HCT116 (cell line): ENCODE measurements at regions not wholly inside any gene's neighbourhood (a gene's known extent, or its start where the extent isn't known, plus 50 kb on each side); places are given as distances from the start of the nearest gene placed in this dataset.

Source experiments
- ATAC-seq: fragments of 200-7000 bp; cut with Tn5 transposase; 2 replicates; pipeline ENCODE4 v1.9.1; 2020; ENCODE audit warnings: mild to moderate bottlenecking, moderate library complexity
- BruUV-seq: library from RNA; stranded (reverse); fragments of 400-500 nt; replicated peaks from 2 replicates; lab custom pipeline; 2021; lab: Mats Ljungman, UMichigan
- CTCF ChIA-PET: fragments of 300-600 bp; sonication (Branson Sonifier 250); formaldehyde crosslinking; loops from one replicate; lab custom pipeline; 2021; ENCODE audit warnings: antibody characterized with exemption; lab: Charles Lee
- POLR2A ChIA-PET: fragments of 300-600, 350-600 bp; sonication (Branson Sonifier 250); formaldehyde crosslinking; loops from one replicate; lab custom pipeline; 2021; ENCODE audit warnings: antibody characterized with exemption; lab: Charles Lee
- RAD21 ChIA-PET, 2 experiments: fragments of 300-600 bp; sonication (Branson Sonifier 250); formaldehyde crosslinking; loops; one replicate each; lab custom pipeline; 2023; ENCODE audit warnings: low total read pairs in 2 of 2; ENCODE audit not compliant: uncharacterized antibody in 2 of 2, unreplicated experiment in 2 of 2, low non-redundant PET in 1 of 2; lab: Charles Lee
- DNase-seq: peaks from one replicate; pipeline ENCODE4 v3.0.0-alpha.2; 2010; ENCODE audit warnings: low read depth, low spot score
- H2AFZ ChIP-seq: fragments of 200-600 bp; shearing (Covaris generic), sonication (generic); 2 replicates; pipeline ENCODE4 v1.6.1; 2017; ENCODE audit warnings: low read depth, mixed run types, mixed read lengths, antibody characterized with exemption, low read length; ENCODE audit not compliant: poor library complexity, severe bottlenecking
- H3K27ac ChIP-seq: 2 replicates; pipeline ENCODE4 v1.5.1; 2012; ENCODE audit warnings: low read depth, low read length
- H3K27me3 ChIP-seq: fragments of 200-600 bp; sonication (generic); 2 replicates; pipeline ENCODE4 v1.6.1; 2016; ENCODE audit warnings: mixed run types, low read length, mixed read lengths; ENCODE audit not compliant: insufficient read depth
- H3K36me3 ChIP-seq, 2 experiments: fragments of 200-500 bp in 1 of 2; fragments of 200-600 bp in 1 of 2; sonication (Bioruptor generic) in 1 of 2; sonication (generic) in 1 of 2; 2 replicates each; pipeline versions ENCODE4 v1.5.1 to v1.6.1; 2014 to 2016; ENCODE audit warnings: low read length in 2 of 2, inconsistent platforms in 1 of 2, mixed read lengths in 1 of 2, mixed run types in 1 of 2; ENCODE audit not compliant: insufficient read depth in 2 of 2, control insufficient read depth in 1 of 2
- H3K4me1 ChIP-seq, 2 experiments: fragments of 200-600 bp in 1 of 2; sonication (generic) in 1 of 2; 2 replicates each; pipeline versions ENCODE4 v1.5.1 to v1.6.1; 2012 to 2017; ENCODE audit warnings: low read length in 2 of 2, inconsistent platforms in 1 of 2, mild to moderate bottlenecking in 1 of 2, mixed read lengths in 1 of 2, mixed run types in 1 of 2, moderate library complexity in 1 of 2; ENCODE audit not compliant: insufficient read depth in 2 of 2, control insufficient read depth in 1 of 2
- H3K4me2 ChIP-seq: fragments of 200-600 bp; sonication (generic); 2 replicates; pipeline ENCODE4 v1.6.1; 2017; ENCODE audit warnings: mixed run types, low read length, mixed read lengths
- H3K4me3 ChIP-seq, 2 experiments: fragments of 200-600 bp in 1 of 2; sonication (generic) in 1 of 2; replicated peaks in 1 of 2; 2 replicates each; pipeline ENCODE4 v1.5.1; 2011 to 2016; ENCODE audit warnings: low read length in 2 of 2, control low read depth in 1 of 2, low read depth in 1 of 2, mild to moderate bottlenecking in 1 of 2, mixed read lengths in 1 of 2, mixed run types in 1 of 2
- H3K79me2 ChIP-seq: fragments of 200-600 bp; sonication (generic); 2 replicates; pipeline ENCODE4 v1.6.1; 2017; ENCODE audit warnings: mild to moderate bottlenecking, mixed run types, low read length, moderate library complexity, mixed read lengths; ENCODE audit not compliant: insufficient read depth
- H3K9ac ChIP-seq: fragments of 200-600 bp; sonication (generic); 2 replicates; pipeline ENCODE4 v1.6.1; 2016; ENCODE audit warnings: low read length, mixed read lengths
- H3K9me2 ChIP-seq: fragments of 200-600 bp; sonication (generic), shearing (Covaris generic); 2 replicates; pipeline ENCODE4 v1.6.1; 2017; ENCODE audit warnings: mixed run types, mild to moderate bottlenecking, moderate library complexity; ENCODE audit not compliant: insufficient read depth
- H3K9me3 ChIP-seq, 2 experiments: fragments of 200-500 bp in 1 of 2; fragments of 200-600 bp in 1 of 2; sonication (Bioruptor generic) in 1 of 2; sonication (generic) in 1 of 2; 2 replicates each; pipeline ENCODE4 v1.6.1; 2014 to 2017; ENCODE audit warnings: low read length in 2 of 2, mixed read lengths in 2 of 2, inconsistent platforms in 1 of 2, low read depth in 1 of 2, mild to moderate bottlenecking in 1 of 2, mixed run types in 1 of 2, moderate library complexity in 1 of 2; ENCODE audit not compliant: control insufficient read depth in 1 of 2, insufficient read depth in 1 of 2
- H4K20me1 ChIP-seq: fragments of 200-600 bp; sonication (generic), shearing (Covaris generic); 2 replicates; pipeline ENCODE4 v1.6.1; 2017; ENCODE audit warnings: mixed run types, mild to moderate bottlenecking, moderate library complexity; ENCODE audit not compliant: insufficient read depth
- CBX3 ChIP-seq: IDR thresholded peaks from 2 replicates; pipeline ENCODE4 v1.6.1; 2012; ENCODE audit warnings: low read depth
- CEBPB ChIP-seq: IDR thresholded peaks from 2 replicates; pipeline ENCODE4 v1.6.1; 2012; ENCODE audit warnings: low read depth
- EZH2 ChIP-seq: fragments of 200-600 bp; sonication (generic); IDR thresholded peaks from 2 replicates; pipeline ENCODE4 v1.6.1; 2017; ENCODE audit warnings: antibody characterized with exemption, mixed run types
- FOSL1 ChIP-seq: IDR thresholded peaks from 2 replicates; pipeline ENCODE4 v1.6.1; 2012; ENCODE audit warnings: low read depth
- RAD21 ChIP-seq: IDR thresholded peaks from 2 replicates; pipeline ENCODE4 v1.6.1; 2012; ENCODE audit warnings: low read depth, mild to moderate bottlenecking
- YY1 ChIP-seq: IDR thresholded peaks from 2 replicates; pipeline ENCODE4 v1.6.1; 2011; ENCODE audit warnings: low read length, low read depth, moderate library complexity, mild to moderate bottlenecking; ENCODE audit not compliant: insufficient replicate concordance; ENCODE audit errors: extremely low read depth
- ZNF274 ChIP-seq: fragments of 200-500 bp; sonication (Bioruptor generic); IDR thresholded peaks from 2 replicates; pipeline ENCODE4 v1.6.1; 2014; ENCODE audit warnings: mild to moderate bottlenecking, low read depth, low read length, inconsistent platforms
- intact Hi-C: fragments of 100-400 bp; cut with micrococcal nuclease; formaldehyde crosslinking; loops from 2 replicates; pipeline ENCODE4 v1.10.0; 2022
- TF ChIP-seq, protein P1 (sequence below): IDR thresholded peaks from 2 replicates; pipeline ENCODE4 v1.6.1; 2012; ENCODE audit warnings: low read depth
- TF ChIP-seq, protein P2 (sequence below): IDR thresholded peaks from 2 replicates; pipeline ENCODE4 v1.6.1; 2012

DNA sequence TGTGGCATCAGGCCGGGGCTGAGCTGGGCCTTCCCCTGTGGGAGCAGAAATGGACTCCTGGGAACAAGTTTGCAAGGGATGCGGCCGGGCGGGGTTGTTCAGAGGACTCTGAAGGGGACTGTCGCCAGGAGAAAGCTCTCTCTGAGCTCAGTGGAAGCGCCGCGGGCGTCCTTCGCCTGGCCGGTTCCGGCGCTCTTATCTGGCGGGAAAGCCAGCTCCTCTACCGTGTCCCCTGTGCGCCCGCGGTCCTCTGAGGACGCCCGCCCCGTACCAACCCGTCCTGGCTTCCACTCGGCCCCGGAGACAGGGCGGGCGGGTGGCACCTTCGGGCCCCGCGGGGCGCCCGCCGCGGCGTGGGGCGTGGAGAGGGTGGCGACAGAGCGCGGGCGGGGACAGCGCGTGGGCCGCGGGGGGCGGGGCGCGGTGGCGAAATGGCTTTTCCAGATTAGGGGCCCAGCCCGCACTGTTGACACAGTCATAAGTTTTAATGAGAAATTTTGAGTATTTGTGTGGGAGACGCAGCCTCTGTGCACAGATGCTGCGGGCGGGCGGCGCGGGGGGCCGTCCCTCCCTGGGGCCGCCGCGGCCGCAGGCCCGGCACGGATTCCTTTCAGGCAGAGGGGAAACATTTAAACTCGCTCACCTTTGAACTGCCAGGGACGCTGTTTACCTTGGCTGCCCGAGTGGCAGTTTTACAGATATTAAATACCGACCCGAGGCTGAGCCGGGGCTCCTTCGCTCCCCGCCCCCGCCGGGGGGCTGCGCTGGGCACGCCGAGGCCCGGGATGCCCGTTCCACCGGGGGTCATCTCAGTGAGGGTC lies 70.2 kb downstream of the FOXD2 start:
- H3K9ac ChIP-seq = no peak overlapping the region
- POLR2A ChIA-PET = no interaction called here
- peaks cover 8% of the 10 kb centered on the region; the same call in 1 of the 2 replicates for H3K27me3 ChIP-seq
- intact Hi-C loops = no loop called here
- BruUV-seq = no TSS peak
- DNase-seq = no peak
- no peak overlapping the region for H2AFZ ChIP-seq
- no peaks in the 10 kb centered on the region for H3K9me2 ChIP-seq
- H3K79me2 ChIP-seq = no peaks in the 10 kb centered on the region
- CTCF ChIA-PET = no interaction called here
- TF ChIP-seq, protein P1, sequence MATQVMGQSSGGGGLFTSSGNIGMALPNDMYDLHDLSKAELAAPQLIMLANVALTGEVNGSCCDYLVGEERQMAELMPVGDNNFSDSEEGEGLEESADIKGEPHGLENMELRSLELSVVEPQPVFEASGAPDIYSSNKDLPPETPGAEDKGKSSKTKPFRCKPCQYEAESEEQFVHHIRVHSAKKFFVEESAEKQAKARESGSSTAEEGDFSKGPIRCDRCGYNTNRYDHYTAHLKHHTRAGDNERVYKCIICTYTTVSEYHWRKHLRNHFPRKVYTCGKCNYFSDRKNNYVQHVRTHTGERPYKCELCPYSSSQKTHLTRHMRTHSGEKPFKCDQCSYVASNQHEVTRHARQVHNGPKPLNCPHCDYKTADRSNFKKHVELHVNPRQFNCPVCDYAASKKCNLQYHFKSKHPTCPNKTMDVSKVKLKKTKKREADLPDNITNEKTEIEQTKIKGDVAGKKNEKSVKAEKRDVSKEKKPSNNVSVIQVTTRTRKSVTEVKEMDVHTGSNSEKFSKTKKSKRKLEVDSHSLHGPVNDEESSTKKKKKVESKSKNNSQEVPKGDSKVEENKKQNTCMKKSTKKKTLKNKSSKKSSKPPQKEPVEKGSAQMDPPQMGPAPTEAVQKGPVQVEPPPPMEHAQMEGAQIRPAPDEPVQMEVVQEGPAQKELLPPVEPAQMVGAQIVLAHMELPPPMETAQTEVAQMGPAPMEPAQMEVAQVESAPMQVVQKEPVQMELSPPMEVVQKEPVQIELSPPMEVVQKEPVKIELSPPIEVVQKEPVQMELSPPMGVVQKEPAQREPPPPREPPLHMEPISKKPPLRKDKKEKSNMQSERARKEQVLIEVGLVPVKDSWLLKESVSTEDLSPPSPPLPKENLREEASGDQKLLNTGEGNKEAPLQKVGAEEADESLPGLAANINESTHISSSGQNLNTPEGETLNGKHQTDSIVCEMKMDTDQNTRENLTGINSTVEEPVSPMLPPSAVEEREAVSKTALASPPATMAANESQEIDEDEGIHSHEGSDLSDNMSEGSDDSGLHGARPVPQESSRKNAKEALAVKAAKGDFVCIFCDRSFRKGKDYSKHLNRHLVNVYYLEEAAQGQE = no peak
- RAD21 ChIA-PET = no interaction called here
- no peaks in the 10 kb centered on the region for H3K4me1 ChIP-seq
- no peak overlapping the region for H3K27ac ChIP-seq
- no peak for ATAC-seq
- no peaks in the 10 kb centered on the region for H3K36me3 ChIP-seq
- H4K20me1 ChIP-seq = no peaks in the 10 kb centered on the region
- H3K9me3 ChIP-seq = no peaks in the 10 kb centered on the region
- H3K4me3 ChIP-seq = no peak overlapping the region
- H3K4me2 ChIP-seq = no peak overlapping the region

DNA sequence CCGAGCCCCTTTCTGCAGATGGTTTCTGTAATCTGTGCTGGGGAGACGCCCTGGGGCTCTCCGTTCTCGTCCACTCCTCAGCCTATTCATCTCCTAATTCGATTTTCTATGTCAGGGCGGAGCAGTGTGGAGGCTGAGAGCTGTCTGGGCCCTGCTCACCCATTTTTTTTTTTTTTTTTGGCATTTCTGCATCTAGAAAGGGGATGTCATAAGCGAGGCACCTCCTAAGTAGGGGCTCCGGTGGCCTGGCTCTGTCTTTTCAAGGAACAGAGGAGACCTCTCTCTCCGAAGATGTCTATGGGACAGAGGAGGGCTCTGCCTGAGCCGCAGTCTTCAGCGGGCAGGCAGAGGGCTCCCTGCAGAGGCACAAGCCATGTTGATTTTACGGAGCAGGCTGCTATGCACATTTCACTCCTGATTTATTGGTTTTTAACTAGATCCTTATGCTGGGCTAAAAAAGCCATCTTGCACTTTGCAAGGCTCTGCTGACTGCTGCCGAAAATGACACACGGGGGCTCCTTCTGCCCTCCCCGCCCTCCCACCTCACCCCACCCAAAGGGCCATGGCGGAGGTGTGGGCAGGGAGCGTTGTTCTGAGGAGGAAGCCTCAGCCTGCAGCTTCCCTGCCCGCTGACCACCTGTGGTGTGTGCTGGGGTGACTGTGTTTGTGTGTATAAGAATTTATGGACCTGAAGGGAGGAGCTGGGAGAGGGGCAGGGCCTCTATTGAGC lies 71.0 kb downstream of the FOXD2 start:
- intact Hi-C loops = no loop called here
- ChIA-PET RAD21 (no interaction called here), CTCF (no interaction called here), POLR2A (no interaction called here)
- no peak for TF ChIP-seq EZH2
- no peak for TF ChIP-seq YY1
- TF ChIP-seq ZNF274 = no peak
- no peak for TF ChIP-seq CBX3
- TF ChIP-seq, protein P2, sequence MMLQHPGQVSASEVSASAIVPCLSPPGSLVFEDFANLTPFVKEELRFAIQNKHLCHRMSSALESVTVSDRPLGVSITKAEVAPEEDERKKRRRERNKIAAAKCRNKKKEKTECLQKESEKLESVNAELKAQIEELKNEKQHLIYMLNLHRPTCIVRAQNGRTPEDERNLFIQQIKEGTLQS = no peak
- no peak for TF ChIP-seq RAD21
- TF ChIP-seq CEBPB = no peak
- TF ChIP-seq FOSL1 = no peak
- H3K79me2 ChIP-seq = no peaks in the 10 kb centered on the region
- no peak overlapping the region for H3K27ac ChIP-seq
- DNase-seq (no peak), ATAC-seq (no peak)
- H3K4me3 ChIP-seq = no peak overlapping the region
- H3K36me3 ChIP-seq = no peaks in the 10 kb centered on the region
- H3K27me3 ChIP-seq = peaks cover 8% of the 10 kb centered on the region; the same call in 1 of the 2 replicates
- H2AFZ ChIP-seq = no peak overlapping the region
- H3K4me2 ChIP-seq = no peak overlapping the region
- no peak overlapping the region for H3K9ac ChIP-seq
- no peaks in the 10 kb centered on the region for H3K9me2 ChIP-seq
- H3K9me3 ChIP-seq = no peaks in the 10 kb centered on the region
- BruUV-seq = no TSS peak
- H3K4me1 ChIP-seq = no peaks in the 10 kb centered on the region
- H4K20me1 ChIP-seq = no peaks in the 10 kb centered on the region
